Liver (tissue), 8 donors: ENCODE measurements at regions not wholly inside any gene's neighbourhood (a gene's known extent, or its start where the extent isn't known, plus 50 kb on each side); places are given as distances from the start of the nearest gene placed in this dataset.

Experiments used
- DNase-seq: peaks from one replicate; pipeline ENCODE4 v3.0.0-alpha.2; 2017; ENCODE audit warnings: low spot score
- H3K27ac ChIP-seq, 2 donors: one replicate each; pipeline ENCODE4 v1.7.0; 2013; ENCODE audit warnings: inconsistent platforms in 2 of 2, low read length in 2 of 2, control low read depth in 1 of 2, low read depth in 1 of 2, mild to moderate bottlenecking in 1 of 2
- H3K27me3 ChIP-seq, 4 donors: one replicate each; pipeline versions ENCODE4 v1.6.1 to v1.7.0; 2013; ENCODE audit warnings: low read length in 3 of 4, inconsistent platforms in 1 of 4, mild to moderate bottlenecking in 1 of 4, moderate library complexity in 1 of 4; ENCODE audit not compliant: control insufficient read depth in 4 of 4, insufficient read depth in 4 of 4
- H3K36me3 ChIP-seq, 4 donors: one replicate each; pipeline versions ENCODE4 v1.6.1 to v1.7.0; 2013; ENCODE audit warnings: low read length in 3 of 4, mild to moderate bottlenecking in 3 of 4, low read depth in 1 of 4, moderate library complexity in 1 of 4; ENCODE audit not compliant: control insufficient read depth in 4 of 4, insufficient read depth in 3 of 4
- H3K4me1 ChIP-seq, 4 donors: one replicate each; pipeline versions ENCODE4 v1.6.1 to v1.7.0; 2013; ENCODE audit warnings: low read length in 3 of 4, mild to moderate bottlenecking in 3 of 4, moderate library complexity in 1 of 4; ENCODE audit not compliant: control insufficient read depth in 4 of 4, insufficient read depth in 4 of 4
- H3K4me3 ChIP-seq, 3 donors: one replicate each; pipeline versions ENCODE4 v1.6.1 to v1.7.0; 2013; ENCODE audit warnings: low read length in 3 of 3, control low read depth in 1 of 3, low read depth in 1 of 3, mild to moderate bottlenecking in 1 of 3
- H3K9ac ChIP-seq, 2 donors: one replicate each; pipeline ENCODE4 v1.7.0; 2013; ENCODE audit warnings: low read length in 2 of 2, mild to moderate bottlenecking in 2 of 2, moderate library complexity in 2 of 2, control low read depth in 1 of 2, low read depth in 1 of 2
- H3K9me3 ChIP-seq, 4 donors: one replicate each; pipeline versions ENCODE4 v1.6.1 to v1.7.0; 2013; ENCODE audit warnings: low read length in 3 of 4; ENCODE audit not compliant: control insufficient read depth in 4 of 4
- EGR1 ChIP-seq, 2 donors: IDR thresholded peaks; 2 replicates each; pipeline ENCODE4 v1.6.1; 2016 to 2018; ENCODE audit warnings: antibody characterized with exemption in 2 of 2, low read depth in 2 of 2
- GABPA ChIP-seq, 2 donors: IDR thresholded peaks in 1 of 2; conservative IDR thresholded peaks in 1 of 2; 2 replicates each; pipeline ENCODE4 v1.6.1; 2016; ENCODE audit warnings: antibody characterized with exemption in 2 of 2, mild to moderate bottlenecking in 1 of 2, moderate library complexity in 1 of 2
- HNF4A ChIP-seq, 2 donors: conservative IDR thresholded peaks; 2 replicates each; pipeline ENCODE4 v1.6.1; 2016; ENCODE audit warnings: antibody characterized with exemption in 2 of 2, mild to moderate bottlenecking in 2 of 2
- HNF4G ChIP-seq: IDR thresholded peaks from 2 replicates; pipeline ENCODE4 v1.6.1; 2016; ENCODE audit warnings: antibody characterized with exemption
- NR2F2 ChIP-seq: IDR thresholded peaks from 2 replicates; pipeline ENCODE4 v1.6.1; 2016; ENCODE audit warnings: antibody characterized with exemption
- RAD21 ChIP-seq, 2 donors: IDR thresholded peaks; 2 replicates each; pipeline ENCODE4 v1.6.1; 2016; ENCODE audit warnings: antibody characterized with exemption in 2 of 2, mild to moderate bottlenecking in 2 of 2
- RXRA ChIP-seq, 2 donors: IDR thresholded peaks; 2 replicates each; pipeline ENCODE4 v1.6.1; 2017 to 2018; ENCODE audit warnings: antibody characterized with exemption in 2 of 2, mild to moderate bottlenecking in 1 of 2
- SP1 ChIP-seq: IDR thresholded peaks from 2 replicates; pipeline ENCODE4 v1.6.1; 2018; ENCODE audit warnings: antibody characterized with exemption, mild to moderate bottlenecking
- TAF1 ChIP-seq: conservative IDR thresholded peaks from 2 replicates; pipeline ENCODE4 v1.6.1; 2016; ENCODE audit warnings: antibody characterized with exemption, mild to moderate bottlenecking
- YY1 ChIP-seq: IDR thresholded peaks from 2 replicates; pipeline ENCODE4 v1.6.1; 2016; ENCODE audit warnings: antibody characterized with exemption, mild to moderate bottlenecking
- WGBS: extraction: QIAGEN DNeasy Blood & Tissue Kit; methylation state at CpG from one replicate; pipeline ENCODE4 v1.1.7; 2013; 5-methylcytosine and 5-hydroxymethylcytosine counted together
- TF ChIP-seq, protein P1 (sequence below): IDR thresholded peaks from 2 replicates; pipeline ENCODE4 v1.6.1; 2016; ENCODE audit warnings: antibody characterized with exemption
- TF ChIP-seq, protein P2 (sequence below): IDR thresholded peaks from 2 replicates; pipeline ENCODE4 v1.6.1; 2016; ENCODE audit warnings: antibody characterized with exemption
- TF ChIP-seq, protein P3 (sequence below): fragments of 150-350 bp; IDR thresholded peaks from 2 replicates; pipeline ENCODE4 v1.5.1; 2017; ENCODE audit warnings: improper control_type of control experiment, low read depth, low read length; ENCODE audit not compliant: missing input control
- TF ChIP-seq, protein P4 (sequence below): IDR thresholded peaks from 2 replicates; pipeline ENCODE4 v1.6.1; 2016; ENCODE audit warnings: antibody characterized with exemption, mild to moderate bottlenecking
- TF ChIP-seq, protein P5 (sequence below): IDR thresholded peaks from 2 replicates; pipeline ENCODE4 v1.6.1; 2016; ENCODE audit warnings: antibody characterized with exemption
- donor health status: healthy.
- donor health status: healthy.
- donor health status: healthy.
- donor health status: healthy.
- donor health status: healthy.

DNA sequence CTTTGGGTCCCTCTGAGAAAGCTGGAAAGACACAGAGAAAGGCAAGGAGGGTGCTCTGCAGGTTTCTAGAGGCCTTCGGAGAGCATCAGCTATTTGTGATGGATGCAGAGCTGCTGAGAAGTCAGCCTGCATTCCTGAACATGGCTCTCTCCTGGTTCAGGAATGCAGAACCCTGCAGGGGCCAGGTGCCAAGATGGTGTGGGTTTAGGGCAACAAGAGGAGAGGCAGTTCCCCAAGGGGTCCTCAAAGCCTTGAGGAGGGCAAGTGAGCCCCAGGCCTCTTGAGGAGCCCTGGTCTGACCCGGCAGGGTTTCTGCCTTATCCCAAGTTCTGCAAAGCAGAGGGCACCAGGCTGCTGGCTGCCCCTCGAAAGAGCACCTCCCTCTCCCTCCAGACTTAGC lies 93.3 kb downstream of the HS1BP3 start:
- Histone ChIP-seq H3K27ac (no peak overlapping the region), H3K4me3 (no peak overlapping the region), H3K36me3 (no peaks in the 10 kb centered on the region), H3K4me1 (no peaks in the 10 kb centered on the region), H3K9ac (no peak overlapping the region), H3K27me3 (no peaks in the 10 kb centered on the region), H3K9me3 (no peaks in the 10 kb centered on the region)
- TF ChIP-seq, protein P1, sequence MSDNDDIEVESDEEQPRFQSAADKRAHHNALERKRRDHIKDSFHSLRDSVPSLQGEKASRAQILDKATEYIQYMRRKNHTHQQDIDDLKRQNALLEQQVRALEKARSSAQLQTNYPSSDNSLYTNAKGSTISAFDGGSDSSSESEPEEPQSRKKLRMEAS: no peak
- no peak for TF ChIP-seq HNF4A (conservative IDR thresholded peaks at IDR 0.05)
- no peak for TF ChIP-seq TAF1
- TF ChIP-seq, protein P2, sequence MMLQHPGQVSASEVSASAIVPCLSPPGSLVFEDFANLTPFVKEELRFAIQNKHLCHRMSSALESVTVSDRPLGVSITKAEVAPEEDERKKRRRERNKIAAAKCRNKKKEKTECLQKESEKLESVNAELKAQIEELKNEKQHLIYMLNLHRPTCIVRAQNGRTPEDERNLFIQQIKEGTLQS: no peak
- no peak for TF ChIP-seq SP1
- no peak for TF ChIP-seq HNF4G
- TF ChIP-seq, protein P3, sequence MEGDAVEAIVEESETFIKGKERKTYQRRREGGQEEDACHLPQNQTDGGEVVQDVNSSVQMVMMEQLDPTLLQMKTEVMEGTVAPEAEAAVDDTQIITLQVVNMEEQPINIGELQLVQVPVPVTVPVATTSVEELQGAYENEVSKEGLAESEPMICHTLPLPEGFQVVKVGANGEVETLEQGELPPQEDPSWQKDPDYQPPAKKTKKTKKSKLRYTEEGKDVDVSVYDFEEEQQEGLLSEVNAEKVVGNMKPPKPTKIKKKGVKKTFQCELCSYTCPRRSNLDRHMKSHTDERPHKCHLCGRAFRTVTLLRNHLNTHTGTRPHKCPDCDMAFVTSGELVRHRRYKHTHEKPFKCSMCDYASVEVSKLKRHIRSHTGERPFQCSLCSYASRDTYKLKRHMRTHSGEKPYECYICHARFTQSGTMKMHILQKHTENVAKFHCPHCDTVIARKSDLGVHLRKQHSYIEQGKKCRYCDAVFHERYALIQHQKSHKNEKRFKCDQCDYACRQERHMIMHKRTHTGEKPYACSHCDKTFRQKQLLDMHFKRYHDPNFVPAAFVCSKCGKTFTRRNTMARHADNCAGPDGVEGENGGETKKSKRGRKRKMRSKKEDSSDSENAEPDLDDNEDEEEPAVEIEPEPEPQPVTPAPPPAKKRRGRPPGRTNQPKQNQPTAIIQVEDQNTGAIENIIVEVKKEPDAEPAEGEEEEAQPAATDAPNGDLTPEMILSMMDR: no peak
- TF ChIP-seq RAD21 (IDR thresholded peaks at IDR 0.05): no peak
- TF ChIP-seq, protein P4, sequence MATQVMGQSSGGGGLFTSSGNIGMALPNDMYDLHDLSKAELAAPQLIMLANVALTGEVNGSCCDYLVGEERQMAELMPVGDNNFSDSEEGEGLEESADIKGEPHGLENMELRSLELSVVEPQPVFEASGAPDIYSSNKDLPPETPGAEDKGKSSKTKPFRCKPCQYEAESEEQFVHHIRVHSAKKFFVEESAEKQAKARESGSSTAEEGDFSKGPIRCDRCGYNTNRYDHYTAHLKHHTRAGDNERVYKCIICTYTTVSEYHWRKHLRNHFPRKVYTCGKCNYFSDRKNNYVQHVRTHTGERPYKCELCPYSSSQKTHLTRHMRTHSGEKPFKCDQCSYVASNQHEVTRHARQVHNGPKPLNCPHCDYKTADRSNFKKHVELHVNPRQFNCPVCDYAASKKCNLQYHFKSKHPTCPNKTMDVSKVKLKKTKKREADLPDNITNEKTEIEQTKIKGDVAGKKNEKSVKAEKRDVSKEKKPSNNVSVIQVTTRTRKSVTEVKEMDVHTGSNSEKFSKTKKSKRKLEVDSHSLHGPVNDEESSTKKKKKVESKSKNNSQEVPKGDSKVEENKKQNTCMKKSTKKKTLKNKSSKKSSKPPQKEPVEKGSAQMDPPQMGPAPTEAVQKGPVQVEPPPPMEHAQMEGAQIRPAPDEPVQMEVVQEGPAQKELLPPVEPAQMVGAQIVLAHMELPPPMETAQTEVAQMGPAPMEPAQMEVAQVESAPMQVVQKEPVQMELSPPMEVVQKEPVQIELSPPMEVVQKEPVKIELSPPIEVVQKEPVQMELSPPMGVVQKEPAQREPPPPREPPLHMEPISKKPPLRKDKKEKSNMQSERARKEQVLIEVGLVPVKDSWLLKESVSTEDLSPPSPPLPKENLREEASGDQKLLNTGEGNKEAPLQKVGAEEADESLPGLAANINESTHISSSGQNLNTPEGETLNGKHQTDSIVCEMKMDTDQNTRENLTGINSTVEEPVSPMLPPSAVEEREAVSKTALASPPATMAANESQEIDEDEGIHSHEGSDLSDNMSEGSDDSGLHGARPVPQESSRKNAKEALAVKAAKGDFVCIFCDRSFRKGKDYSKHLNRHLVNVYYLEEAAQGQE: no peak
- no peak for TF ChIP-seq YY1
- no peak for TF ChIP-seq NR2F2
- no peak for TF ChIP-seq EGR1 (IDR thresholded peaks at IDR 0.05; ENCODE audit: low read depth in 2 of 2)
- no peak for TF ChIP-seq RXRA (IDR thresholded peaks at IDR 0.05)
- TF ChIP-seq GABPA (IDR thresholded peaks at IDR 0.05 in 1 of 2, conservative IDR thresholded peaks at IDR 0.05 in 1 of 2): no peak
- TF ChIP-seq, protein P5, sequence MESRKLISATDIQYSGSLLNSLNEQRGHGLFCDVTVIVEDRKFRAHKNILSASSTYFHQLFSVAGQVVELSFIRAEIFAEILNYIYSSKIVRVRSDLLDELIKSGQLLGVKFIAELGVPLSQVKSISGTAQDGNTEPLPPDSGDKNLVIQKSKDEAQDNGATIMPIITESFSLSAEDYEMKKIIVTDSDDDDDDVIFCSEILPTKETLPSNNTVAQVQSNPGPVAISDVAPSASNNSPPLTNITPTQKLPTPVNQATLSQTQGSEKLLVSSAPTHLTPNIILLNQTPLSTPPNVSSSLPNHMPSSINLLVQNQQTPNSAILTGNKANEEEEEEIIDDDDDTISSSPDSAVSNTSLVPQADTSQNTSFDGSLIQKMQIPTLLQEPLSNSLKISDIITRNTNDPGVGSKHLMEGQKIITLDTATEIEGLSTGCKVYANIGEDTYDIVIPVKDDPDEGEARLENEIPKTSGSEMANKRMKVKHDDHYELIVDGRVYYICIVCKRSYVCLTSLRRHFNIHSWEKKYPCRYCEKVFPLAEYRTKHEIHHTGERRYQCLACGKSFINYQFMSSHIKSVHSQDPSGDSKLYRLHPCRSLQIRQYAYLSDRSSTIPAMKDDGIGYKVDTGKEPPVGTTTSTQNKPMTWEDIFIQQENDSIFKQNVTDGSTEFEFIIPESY: no peak
- no peak for DNase-seq
- 90% methylated on average over 3 of the region's 3 CpGs for WGBS
